GM12891 (cell line): ENCODE measurements at regions not wholly inside any gene's neighbourhood (a gene's known extent, or its start where the extent isn't known, plus 50 kb on each side); places are given as distances from the start of the nearest gene placed in this dataset.

Experiments used
- POLR2A ChIP-seq: IDR thresholded peaks from 2 replicates; pipeline ENCODE4 v1.6.1; 2011; ENCODE audit warnings: low read depth, low read length, control low read depth
- POU2F2 ChIP-seq: IDR thresholded peaks from 2 replicates; pipeline ENCODE4 v1.6.1; 2011; ENCODE audit warnings: low read depth, mild to moderate bottlenecking, control low read depth, low read length, moderate library complexity
- TAF1 ChIP-seq: IDR thresholded peaks from 2 replicates; pipeline ENCODE4 v1.6.1; 2011; ENCODE audit warnings: low read depth, low read length, control low read depth

DNA sequence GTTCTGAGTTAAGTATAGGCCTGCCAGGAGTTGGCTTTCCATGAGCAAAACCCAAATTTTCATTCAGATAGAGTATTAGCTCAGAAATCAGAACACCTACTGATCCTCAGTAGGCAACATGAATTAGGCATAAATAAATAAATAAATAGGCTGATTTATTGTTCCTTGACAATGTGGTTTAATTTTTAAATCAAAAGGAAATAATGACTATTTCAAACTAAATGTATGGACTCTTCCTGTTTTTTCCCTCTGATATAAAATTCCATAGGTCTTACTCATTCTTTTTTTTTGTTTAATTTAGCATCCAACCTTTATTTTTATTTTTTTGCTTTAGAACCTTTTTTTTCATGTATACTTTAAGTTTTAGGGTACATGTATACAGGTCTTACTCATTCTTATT, 140.2 kb upstream of the ITGA6 start:
- TF ChIP-seq POLR2A (no peak), POU2F2 (no peak), TAF1 (no peak)
